GM12875 (cell line): ENCODE measurements at regions not wholly inside any gene's neighbourhood (a gene's known extent, or its start where the extent isn't known, plus 50 kb on each side); places are given as distances from the start of the nearest gene placed in this dataset.
A peak's percentile ranks its signal among the peaks of the same experiment; 100 is the strongest.

ENCODE experiments used
- H3K4me3 ChIP-seq: one replicate; pipeline ENCODE4 v1.5.1; 2011; ENCODE audit warnings: low read depth, low read length, control low read depth
- CTCF ChIP-seq: IDR thresholded peaks from 2 replicates; pipeline ENCODE4 v1.5.1; 2011; ENCODE audit warnings: low read depth, mild to moderate bottlenecking, control low read depth, inconsistent platforms, low read length, moderate library complexity, borderline replicate concordance; ENCODE audit not compliant: insufficient read depth

- TF ChIP-seq CTCF, result no peak
- no peak overlapping the region for H3K4me3 ChIP-seq
Measured at GRCh38 chr18:45383228-45383627, 232.0 kb upstream of the SLC14A2 start.

- TF ChIP-seq CTCF, result peak; percentile 65; the same call in 1 of the 2 replicates
- no peak overlapping the region for H3K4me3 ChIP-seq
Measured at GRCh38 chr18:45384137-45384961, 230.9 kb upstream of the SLC14A2 start.

- no peak overlapping the region for H3K4me3 ChIP-seq
- TF ChIP-seq CTCF, result no peak
Measured at GRCh38 chr18:45384962-45385315, 230.3 kb upstream of the SLC14A2 start.

GRCh38 chr18:45386041-45386655 lies 229.1 kb upstream of the SLC14A2 start:
- no peak overlapping the region for H3K4me3 ChIP-seq
- TF ChIP-seq CTCF, result peak; percentile 57; the same call in 1 of the 2 replicates

GRCh38 chr18:45387229-45387628 lies 228.0 kb upstream of the SLC14A2 start:
- TF ChIP-seq CTCF, result no peak
- H3K4me3 ChIP-seq, result no peak overlapping the region

- H3K4me3 ChIP-seq, result no peak overlapping the region
- TF ChIP-seq CTCF, result no peak
Measured at GRCh38 chr18:45398448-45398847, 216.8 kb upstream of the SLC14A2 start.

- no peak for TF ChIP-seq CTCF
Measured at GRCh38 chr18:45399146-45399545, 216.1 kb upstream of the SLC14A2 start.

More at GRCh38 chr18:45399146-45399545, 216.1 kb upstream of the SLC14A2 start:
- no peak overlapping the region for H3K4me3 ChIP-seq
